ENCODE measurements at regions not wholly inside any gene's neighbourhood (a gene's known extent, or its start where the extent isn't known, plus 50 kb on each side); places are given as distances from the start of the nearest gene placed in this dataset.

DNA sequence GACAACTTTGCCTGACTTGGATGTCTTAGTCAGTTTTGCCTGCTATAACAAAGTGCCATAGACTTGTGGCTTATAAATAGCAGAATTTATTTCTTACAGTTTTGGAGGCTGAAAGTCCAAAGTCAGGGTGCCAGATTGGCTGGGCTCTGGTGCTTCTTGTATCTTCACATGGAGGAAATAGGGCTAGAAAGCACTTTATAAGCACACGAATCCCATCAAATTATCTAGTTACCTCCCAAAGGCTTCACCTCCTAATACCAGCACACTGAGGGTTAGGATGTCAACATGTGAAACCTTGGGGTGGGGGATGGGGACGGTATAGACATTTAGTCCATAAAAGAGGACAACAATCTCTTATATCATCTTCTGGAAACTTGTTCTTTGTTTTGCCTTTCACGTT, 116.8 kb downstream of the SQOR start:
- TF ChIP-seq, protein P1, sequence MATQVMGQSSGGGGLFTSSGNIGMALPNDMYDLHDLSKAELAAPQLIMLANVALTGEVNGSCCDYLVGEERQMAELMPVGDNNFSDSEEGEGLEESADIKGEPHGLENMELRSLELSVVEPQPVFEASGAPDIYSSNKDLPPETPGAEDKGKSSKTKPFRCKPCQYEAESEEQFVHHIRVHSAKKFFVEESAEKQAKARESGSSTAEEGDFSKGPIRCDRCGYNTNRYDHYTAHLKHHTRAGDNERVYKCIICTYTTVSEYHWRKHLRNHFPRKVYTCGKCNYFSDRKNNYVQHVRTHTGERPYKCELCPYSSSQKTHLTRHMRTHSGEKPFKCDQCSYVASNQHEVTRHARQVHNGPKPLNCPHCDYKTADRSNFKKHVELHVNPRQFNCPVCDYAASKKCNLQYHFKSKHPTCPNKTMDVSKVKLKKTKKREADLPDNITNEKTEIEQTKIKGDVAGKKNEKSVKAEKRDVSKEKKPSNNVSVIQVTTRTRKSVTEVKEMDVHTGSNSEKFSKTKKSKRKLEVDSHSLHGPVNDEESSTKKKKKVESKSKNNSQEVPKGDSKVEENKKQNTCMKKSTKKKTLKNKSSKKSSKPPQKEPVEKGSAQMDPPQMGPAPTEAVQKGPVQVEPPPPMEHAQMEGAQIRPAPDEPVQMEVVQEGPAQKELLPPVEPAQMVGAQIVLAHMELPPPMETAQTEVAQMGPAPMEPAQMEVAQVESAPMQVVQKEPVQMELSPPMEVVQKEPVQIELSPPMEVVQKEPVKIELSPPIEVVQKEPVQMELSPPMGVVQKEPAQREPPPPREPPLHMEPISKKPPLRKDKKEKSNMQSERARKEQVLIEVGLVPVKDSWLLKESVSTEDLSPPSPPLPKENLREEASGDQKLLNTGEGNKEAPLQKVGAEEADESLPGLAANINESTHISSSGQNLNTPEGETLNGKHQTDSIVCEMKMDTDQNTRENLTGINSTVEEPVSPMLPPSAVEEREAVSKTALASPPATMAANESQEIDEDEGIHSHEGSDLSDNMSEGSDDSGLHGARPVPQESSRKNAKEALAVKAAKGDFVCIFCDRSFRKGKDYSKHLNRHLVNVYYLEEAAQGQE (IDR thresholded peaks at IDR 0.05; ENCODE audit: insufficient read depth in 1 of 2, low read depth in 2 of 2, low read length in 2 of 2): no peak
- no peak for TF ChIP-seq SIN3A (IDR thresholded peaks at IDR 0.05; ENCODE audit: borderline replicate concordance, insufficient read depth, low read length)
- TF ChIP-seq POLR2AphosphoS5 (IDR thresholded peaks at IDR 0.05; ENCODE audit: low read depth, low read length): no peak
- TF ChIP-seq TAF1 (IDR thresholded peaks at IDR 0.05; ENCODE audit: borderline replicate concordance, insufficient read depth, low read length): no peak
- no peak for TF ChIP-seq FOXP2 (optimal IDR thresholded peaks at IDR 0.05; ENCODE audit: borderline replicate concordance, extremely low read depth, extremely low read length, insufficient read depth)
